Embryonic facial prominence (tissue), 1 donor: ENCODE measurements at regions not wholly inside any gene's neighbourhood (a gene's known extent, or its start where the extent isn't known, plus 50 kb on each side); places are given as distances from the start of the nearest gene placed in this dataset.

Source experiments
- DNase-seq: peaks from one replicate; pipeline ENCODE4 v3.0.0-alpha.2; 2016; ENCODE audit errors: extremely low spot score

- no peak for DNase-seq
Measured at GRCh38 chr11:134908583-134908982, 496.5 kb upstream of the B3GAT1 start.

- DNase-seq, result no peak
Measured at GRCh38 chr11:134907636-134908035, 495.6 kb upstream of the B3GAT1 start.

- no peak for DNase-seq
Measured at GRCh38 chr11:134906356-134906955, 494.4 kb upstream of the B3GAT1 start.

- no peak for DNase-seq
Measured at GRCh38 chr11:134905928-134906327, 493.9 kb upstream of the B3GAT1 start.

GRCh38 chr11:134905517-134905916 lies 493.5 kb upstream of the B3GAT1 start:
- DNase-seq, result no peak

GRCh38 chr11:134904103-134904790 lies 492.2 kb upstream of the B3GAT1 start:
- no peak for DNase-seq

- no peak for DNase-seq
Measured at GRCh38 chr11:134901955-134902918, 490.2 kb upstream of the B3GAT1 start.

- no peak for DNase-seq
Measured at GRCh38 chr11:134901542-134901941, 489.5 kb upstream of the B3GAT1 start.

GRCh38 chr11:134893810-134894685 lies 482.0 kb upstream of the B3GAT1 start:
- DNase-seq, result no peak

- no peak for DNase-seq
Measured at GRCh38 chr11:134890446-134890845, 478.4 kb upstream of the B3GAT1 start.

GRCh38 chr11:134889832-134890231 lies 477.8 kb upstream of the B3GAT1 start:
- DNase-seq, result no peak

- no peak for DNase-seq
Measured at GRCh38 chr11:134888821-134889220, 476.8 kb upstream of the B3GAT1 start.

- no peak for DNase-seq
Measured at GRCh38 chr11:134887896-134888295, 475.9 kb upstream of the B3GAT1 start.

GRCh38 chr11:134883484-134883883 lies 471.4 kb upstream of the B3GAT1 start:
- DNase-seq, result no peak

- no peak for DNase-seq
Measured at GRCh38 chr11:134882671-134883297, 470.7 kb upstream of the B3GAT1 start.

- DNase-seq, result no peak
Measured at GRCh38 chr11:134882141-134882540, 470.1 kb upstream of the B3GAT1 start.

- DNase-seq, result no peak
Measured at GRCh38 chr11:134880788-134881187, 468.7 kb upstream of the B3GAT1 start.

GRCh38 chr11:134879931-134880330 lies 467.9 kb upstream of the B3GAT1 start:
- no peak for DNase-seq

- DNase-seq, result no peak
Measured at GRCh38 chr11:134879341-134879740, 467.3 kb upstream of the B3GAT1 start.

GRCh38 chr11:134878785-134879184 lies 466.7 kb upstream of the B3GAT1 start:
- DNase-seq, result no peak

GRCh38 chr11:134876226-134876625 lies 464.2 kb upstream of the B3GAT1 start:
- DNase-seq, result no peak
